GM12864 (cell line): ENCODE measurements at regions not wholly inside any gene's neighbourhood (a gene's known extent, or its start where the extent isn't known, plus 50 kb on each side); places are given as distances from the start of the nearest gene placed in this dataset.

Experiments used
- DNase-seq: peaks from one replicate; pipeline ENCODE4 v3.0.0-alpha.2; 2011; ENCODE audit warnings: low read depth
- H3K4me3 ChIP-seq: 2 replicates; pipeline ENCODE4 v1.5.1; 2011; ENCODE audit warnings: mild to moderate bottlenecking, low read depth, low read length, control low read depth
- CTCF ChIP-seq: IDR thresholded peaks from 2 replicates; pipeline ENCODE4 v1.5.1; 2011; ENCODE audit warnings: low read depth, mild to moderate bottlenecking, moderate library complexity, low read length, control low read depth, inconsistent platforms; ENCODE audit errors: missing control alignments

- no peak overlapping the region for H3K4me3 ChIP-seq
- no peak for DNase-seq
- TF ChIP-seq CTCF = no peak
These were observed 223.5 kb downstream of the GLRX3 start for GRCh38 chr10:130359711-130360110.

DNA sequence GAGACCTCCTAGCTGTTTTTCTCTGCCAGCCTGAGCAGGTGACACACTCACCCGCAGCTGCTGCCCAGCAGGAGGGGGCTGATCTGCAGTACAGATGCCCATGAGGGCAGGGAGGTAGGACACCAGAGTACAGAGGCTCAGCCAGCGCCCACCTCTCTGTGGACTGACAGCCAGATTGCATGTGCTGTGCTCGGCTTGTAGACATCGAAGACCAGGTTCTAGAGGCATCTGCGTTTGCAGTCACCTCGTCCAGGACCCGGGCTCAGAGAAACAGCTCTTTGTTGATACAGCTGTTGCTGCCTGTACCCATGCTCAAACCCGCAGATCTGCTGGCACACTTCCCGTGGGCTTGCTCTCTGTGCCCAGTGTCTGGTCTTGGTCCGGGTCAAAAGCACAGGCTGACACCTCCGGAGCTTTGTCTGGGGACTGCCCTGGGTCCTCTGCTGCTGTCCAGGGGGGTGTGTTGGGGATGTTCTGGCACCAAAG, 224.7 kb downstream of the GLRX3 start:
- no peak overlapping the region for H3K4me3 ChIP-seq
- TF ChIP-seq CTCF = no peak
- no peak for DNase-seq

DNA sequence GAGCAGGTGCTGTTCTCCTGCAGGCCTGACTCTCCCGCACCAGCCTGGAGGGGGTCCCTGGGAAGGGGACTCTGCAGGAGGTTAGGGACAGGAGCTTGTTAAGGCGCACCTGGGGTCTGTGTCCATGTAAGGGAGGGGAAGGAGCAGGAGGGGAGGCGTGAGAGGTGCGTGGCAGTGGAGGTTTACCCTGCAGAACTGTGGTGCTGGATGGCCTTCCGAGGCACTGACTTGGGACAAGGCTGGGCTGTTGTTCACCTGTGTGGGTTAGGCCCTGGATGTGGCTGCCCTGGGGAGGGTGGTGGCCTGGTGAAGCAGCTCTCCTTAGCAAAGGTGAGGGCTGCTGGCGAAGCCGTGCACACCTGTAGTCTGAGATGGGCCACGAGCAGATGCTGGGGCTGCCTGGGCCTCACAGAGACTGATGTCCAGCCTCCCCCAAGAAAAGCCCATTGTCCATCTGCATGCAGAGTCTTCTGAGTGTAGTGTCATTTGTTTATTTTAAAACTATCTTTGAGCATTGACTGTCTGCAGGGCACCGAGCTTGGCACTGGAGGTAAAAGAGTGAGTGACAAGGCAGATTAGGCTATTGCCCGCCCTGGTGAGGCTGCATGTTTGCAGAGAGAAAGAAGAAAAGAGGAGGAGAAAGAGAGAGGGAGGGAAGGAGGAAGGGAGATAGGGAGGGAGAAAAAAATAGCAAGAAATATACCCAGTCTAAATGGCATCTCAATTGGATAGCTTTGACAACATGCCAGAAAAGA, 225.3 kb downstream of the GLRX3 start:
- TF ChIP-seq CTCF = no peak
- no peak overlapping the region for H3K4me3 ChIP-seq
- DNase-seq = no peak

DNA sequence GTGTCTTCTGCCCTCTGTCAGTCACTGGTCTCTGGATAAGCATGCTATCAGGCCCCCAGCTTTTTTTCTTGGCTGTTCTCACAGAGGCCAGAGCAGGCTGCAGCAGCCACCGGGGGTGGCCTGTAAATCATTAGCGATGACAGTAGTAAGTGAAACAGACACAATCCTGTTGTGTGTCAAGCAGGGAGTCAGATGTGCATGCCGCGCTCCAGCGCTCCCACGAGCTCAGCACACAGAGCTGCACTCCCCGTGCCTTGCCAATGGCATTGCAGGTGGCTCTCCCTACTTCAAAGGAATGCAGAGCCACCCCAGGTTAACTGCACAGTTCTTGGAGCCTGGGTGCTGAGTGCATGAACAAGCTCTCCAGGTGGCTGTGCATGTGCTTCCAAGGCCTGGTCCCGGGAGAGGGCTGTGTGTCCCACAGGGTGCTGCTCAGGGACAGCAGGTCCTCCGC, 226.1 kb downstream of the GLRX3 start:
- no peak for TF ChIP-seq CTCF
- no peak overlapping the region for H3K4me3 ChIP-seq
- DNase-seq = no peak

DNA sequence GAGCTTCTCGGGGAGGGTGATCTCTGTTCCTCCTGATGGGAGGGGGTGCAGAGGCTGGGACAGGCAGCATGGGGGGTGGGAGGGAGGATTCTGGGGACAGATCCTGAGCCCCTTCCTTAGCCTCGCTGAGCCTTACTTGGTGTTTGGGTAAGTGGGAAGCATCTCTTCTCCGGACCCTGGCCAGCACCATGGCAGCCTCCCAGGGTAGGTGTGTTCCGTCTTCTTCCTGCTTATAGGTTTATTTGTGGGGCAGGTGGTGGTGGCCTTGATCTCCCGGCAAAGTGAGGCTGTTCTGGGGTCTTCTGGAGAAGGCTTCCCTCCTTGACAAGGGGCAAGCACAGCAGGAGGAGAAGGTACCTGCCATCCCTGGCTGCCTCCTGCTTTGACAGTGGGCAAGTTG, 226.9 kb downstream of the GLRX3 start:
- H3K4me3 ChIP-seq = no peak overlapping the region
- TF ChIP-seq CTCF = no peak
- DNase-seq = no peak

GRCh38 chr10:130363899-130364445, 227.8 kb downstream of the GLRX3 start:
- no peak overlapping the region for H3K4me3 ChIP-seq
- DNase-seq = no peak
- TF ChIP-seq CTCF = no peak
